ENCODE measurements at regions not wholly inside any gene's neighbourhood (a gene's known extent, or its start where the extent isn't known, plus 50 kb on each side); places are given as distances from the start of the nearest gene placed in this dataset.
"Not testable (repeated sequence)": the region's sequence is repeated elsewhere in the genome, so short reads cannot be mapped to it uniquely, and the experiment has no call there.

GRCh38 chr9:108396611-108397010 lies 459.2 kb downstream of the ACTL7B start:
- no peak for DNase-seq (ENCODE audit: unreplicated experiment)
- ChIA-PET CTCF (interaction anchor here (0.6 kb wide), 1 partner anchor 377 kb away, joined by 4 read pairs; no protein-coding TSS in a partner anchor), POLR2A (interaction anchor here (0.6 kb wide), 1 partner anchor 36 kb away, joined by 4 read pairs; no protein-coding TSS in a partner anchor)
- Mint-ChIP-seq H3K4me3 (ENCODE audit: unreplicated experiment) (no peak overlapping the region), H3K36me3 (ENCODE audit: insufficient read depth, unreplicated experiment) (no peaks in the 10 kb centered on the region), H3K4me1 (ENCODE audit: insufficient read depth, unreplicated experiment) (no peaks in the 10 kb centered on the region), H3K27me3 (ENCODE audit: insufficient read depth, unreplicated experiment) (no peaks in the 10 kb centered on the region), H3K9me3 (ENCODE audit: unreplicated experiment) (no peaks in the 10 kb centered on the region), H3K27ac (ENCODE audit: low read depth, unreplicated experiment) (no peak overlapping the region)
- TF ChIP-seq CTCF (IDR thresholded peaks at IDR 0.05; ENCODE audit: unreplicated experiment) = no peak
- intact Hi-C loops (cut with micrococcal nuclease) = no loop called here
- no TSS peak for BruUV-seq (replicated peaks)

- TF ChIP-seq CTCF (IDR thresholded peaks at IDR 0.05; ENCODE audit: unreplicated experiment) = no peak
- no peak overlapping the region for H3K4me3 Mint-ChIP-seq (ENCODE audit: unreplicated experiment)
- intact Hi-C loops (cut with micrococcal nuclease) = no loop called here
- CTCF ChIA-PET = interaction anchor here (0.6 kb wide), 1 partner anchor 377 kb away, joined by 4 read pairs; no protein-coding TSS in a partner anchor
- POLR2A ChIA-PET = interaction anchor here (0.6 kb wide), 1 partner anchor 36 kb away, joined by 4 read pairs; no protein-coding TSS in a partner anchor
- no peaks in the 10 kb centered on the region for H3K4me1 Mint-ChIP-seq (ENCODE audit: insufficient read depth, unreplicated experiment)
- no peaks in the 10 kb centered on the region for H3K27me3 Mint-ChIP-seq (ENCODE audit: insufficient read depth, unreplicated experiment)
- no peaks in the 10 kb centered on the region for H3K9me3 Mint-ChIP-seq (ENCODE audit: unreplicated experiment)
- H3K27ac Mint-ChIP-seq (ENCODE audit: low read depth, unreplicated experiment) = no peak overlapping the region
- no peak for DNase-seq (ENCODE audit: unreplicated experiment)
- H3K36me3 Mint-ChIP-seq (ENCODE audit: insufficient read depth, unreplicated experiment) = no peaks in the 10 kb centered on the region
- no TSS peak for BruUV-seq (replicated peaks)
These were observed 459.6 kb downstream of the ACTL7B start for GRCh38 chr9:108396193-108396592.

DNA sequence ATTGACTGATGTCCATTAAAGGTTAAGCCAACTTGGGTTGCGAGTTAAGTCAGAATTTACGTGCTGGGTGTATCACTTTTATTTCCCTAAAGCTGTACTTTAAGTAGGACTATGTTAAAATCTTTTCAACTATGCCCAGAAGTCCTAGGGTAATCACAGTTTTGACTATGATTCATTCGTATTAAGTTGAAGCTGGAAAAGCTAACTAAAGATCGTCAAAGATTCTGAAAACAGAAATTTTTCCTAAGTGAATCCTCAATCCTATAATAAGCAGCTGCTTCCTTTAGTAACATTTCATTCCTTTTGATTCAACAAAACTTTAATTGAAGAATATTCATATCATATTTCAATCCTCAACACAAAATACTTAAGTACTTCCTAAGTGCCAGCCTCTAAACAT lies 460.4 kb downstream of the ACTL7B start:
- no TSS peak for BruUV-seq (replicated peaks)
- Mint-ChIP-seq H3K36me3 (ENCODE audit: insufficient read depth, unreplicated experiment) (no peaks in the 10 kb centered on the region), H3K4me1 (ENCODE audit: insufficient read depth, unreplicated experiment) (no peaks in the 10 kb centered on the region), H3K9me3 (ENCODE audit: unreplicated experiment) (no peaks in the 10 kb centered on the region), H3K4me3 (ENCODE audit: unreplicated experiment) (no peak overlapping the region), H3K27ac (ENCODE audit: low read depth, unreplicated experiment) (no peak overlapping the region), H3K27me3 (ENCODE audit: insufficient read depth, unreplicated experiment) (no peaks in the 10 kb centered on the region)
- DNase-seq (ENCODE audit: unreplicated experiment) = no peak
- ChIA-PET POLR2A (no interaction called here), CTCF (interaction anchor here (0.7 kb wide), 1 partner anchor 832 kb away, joined by 3 read pairs; no protein-coding TSS in a partner anchor)
- intact Hi-C loops (cut with micrococcal nuclease) = no loop called here
- TF ChIP-seq CTCF (IDR thresholded peaks at IDR 0.05; ENCODE audit: unreplicated experiment) = no peak

DNA sequence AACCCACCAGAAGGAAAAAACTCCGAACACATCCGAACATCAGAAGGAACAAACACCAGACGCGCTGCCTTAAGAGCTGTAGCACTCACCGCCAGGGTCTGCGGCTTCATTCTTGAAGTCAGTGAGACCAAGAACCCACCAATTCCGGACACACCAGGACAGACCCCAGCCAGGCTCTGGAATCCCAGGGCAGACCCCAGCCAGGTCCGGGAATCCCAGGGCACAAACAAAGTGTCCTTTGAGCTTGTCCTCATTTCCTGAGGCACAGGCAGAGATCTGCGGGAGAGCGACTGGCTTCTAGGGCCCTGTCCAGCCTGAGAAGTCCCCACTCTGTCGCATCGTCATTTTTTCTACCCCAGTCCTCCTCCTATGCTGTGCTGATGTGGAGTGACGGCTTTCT lies 461.1 kb downstream of the ACTL7B start:
- DNase-seq (ENCODE audit: unreplicated experiment) = no peak
- no peak overlapping the region for H3K27ac Mint-ChIP-seq (ENCODE audit: low read depth, unreplicated experiment)
- no peak overlapping the region for H3K4me3 Mint-ChIP-seq (ENCODE audit: unreplicated experiment)
- no peaks in the 10 kb centered on the region for H3K9me3 Mint-ChIP-seq (ENCODE audit: unreplicated experiment)
- H3K27me3 Mint-ChIP-seq (ENCODE audit: insufficient read depth, unreplicated experiment) = no peaks in the 10 kb centered on the region
- BruUV-seq (replicated peaks) = no TSS peak
- no peak for TF ChIP-seq CTCF (IDR thresholded peaks at IDR 0.05; ENCODE audit: unreplicated experiment)
- H3K36me3 Mint-ChIP-seq (ENCODE audit: insufficient read depth, unreplicated experiment) = no peaks in the 10 kb centered on the region
- intact Hi-C loops (cut with micrococcal nuclease) = no loop called here
- no peaks in the 10 kb centered on the region for H3K4me1 Mint-ChIP-seq (ENCODE audit: insufficient read depth, unreplicated experiment)
- ChIA-PET CTCF (no interaction called here), POLR2A (no interaction called here)

- H3K4me3 Mint-ChIP-seq (ENCODE audit: unreplicated experiment); H3K4me1 Mint-ChIP-seq (ENCODE audit: insufficient read depth, unreplicated experiment); DNase-seq (ENCODE audit: unreplicated experiment); H3K36me3 Mint-ChIP-seq (ENCODE audit: insufficient read depth, unreplicated experiment); CTCF ChIA-PET; H3K27ac Mint-ChIP-seq (ENCODE audit: low read depth, unreplicated experiment); BruUV-seq (replicated peaks); intact Hi-C loops (cut with micrococcal nuclease); H3K9me3 Mint-ChIP-seq (ENCODE audit: unreplicated experiment); H3K27me3 Mint-ChIP-seq (ENCODE audit: insufficient read depth, unreplicated experiment); POLR2A ChIA-PET: not testable (repeated sequence)
These were observed 462.2 kb downstream of the ACTL7B start for GRCh38 chr9:108393481-108394001.
